ENCODE measurements at regions not wholly inside any gene's neighbourhood (a gene's known extent, or its start where the extent isn't known, plus 50 kb on each side); places are given as distances from the start of the nearest gene placed in this dataset.

DNA sequence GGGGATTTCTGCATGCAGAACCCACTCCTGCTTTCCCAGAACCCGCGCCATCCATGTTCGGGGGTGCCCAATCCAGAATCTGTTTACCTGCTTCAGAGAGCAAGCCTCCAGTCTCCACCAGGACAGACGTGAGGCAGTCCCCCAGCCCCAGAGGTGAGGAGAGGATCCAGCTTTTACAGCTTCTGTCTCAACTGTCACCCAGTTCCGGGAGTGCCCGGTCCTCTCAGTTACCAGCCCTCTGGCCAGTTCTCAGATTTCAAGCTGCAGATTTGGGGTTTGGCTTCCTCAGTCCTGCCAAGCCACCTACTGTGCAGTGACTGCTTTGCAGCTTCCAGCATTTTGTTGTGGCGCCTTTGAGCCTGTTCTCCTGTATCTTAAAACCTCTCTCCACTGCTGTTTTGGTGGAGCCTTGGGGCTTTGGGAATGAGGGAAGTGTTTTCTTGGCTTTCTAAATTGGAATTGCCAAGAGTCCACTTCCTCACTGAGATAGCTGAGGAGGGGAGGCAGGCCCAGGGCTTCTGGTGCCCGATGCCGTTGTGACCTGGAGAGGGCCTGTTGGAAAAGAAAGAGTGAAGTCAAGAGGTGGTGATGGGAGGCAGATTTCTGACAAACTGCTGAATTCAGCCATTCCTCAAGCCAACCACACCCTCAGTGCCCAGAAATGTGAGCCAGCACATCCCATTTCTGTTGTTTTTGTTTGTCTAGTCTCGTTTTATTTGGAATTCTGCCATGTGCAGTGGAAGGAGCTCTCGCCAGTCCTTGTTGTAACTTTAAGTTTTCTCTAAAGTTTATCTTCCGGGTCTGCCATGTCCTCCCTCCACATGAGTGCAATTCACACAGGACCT is 513.4 kb downstream of the TBC1D22A start:
- peak; percentile 8 for DNase-seq (ENCODE audit: low spot score)

DNA sequence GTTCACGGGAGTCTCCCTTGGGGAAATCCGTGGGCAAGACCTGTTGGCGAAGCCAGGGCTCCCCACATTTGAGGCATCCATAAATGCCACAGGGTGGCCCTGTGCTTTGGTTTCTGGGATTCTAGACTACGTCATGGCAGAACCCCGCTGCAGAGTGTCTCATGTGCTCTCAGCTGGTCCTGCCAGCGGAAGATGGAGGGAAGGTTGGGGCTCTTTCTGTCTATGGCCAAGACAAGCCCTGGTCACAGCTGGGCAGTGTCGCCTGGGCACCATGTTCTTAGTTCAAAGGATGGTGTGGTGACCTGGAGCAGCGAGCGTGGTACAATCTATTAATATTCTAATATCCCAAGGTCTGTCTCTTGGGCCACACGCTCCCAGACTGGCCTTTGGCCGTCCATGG is 511.7 kb downstream of the TBC1D22A start:
- no peak for DNase-seq (ENCODE audit: low spot score)

DNA sequence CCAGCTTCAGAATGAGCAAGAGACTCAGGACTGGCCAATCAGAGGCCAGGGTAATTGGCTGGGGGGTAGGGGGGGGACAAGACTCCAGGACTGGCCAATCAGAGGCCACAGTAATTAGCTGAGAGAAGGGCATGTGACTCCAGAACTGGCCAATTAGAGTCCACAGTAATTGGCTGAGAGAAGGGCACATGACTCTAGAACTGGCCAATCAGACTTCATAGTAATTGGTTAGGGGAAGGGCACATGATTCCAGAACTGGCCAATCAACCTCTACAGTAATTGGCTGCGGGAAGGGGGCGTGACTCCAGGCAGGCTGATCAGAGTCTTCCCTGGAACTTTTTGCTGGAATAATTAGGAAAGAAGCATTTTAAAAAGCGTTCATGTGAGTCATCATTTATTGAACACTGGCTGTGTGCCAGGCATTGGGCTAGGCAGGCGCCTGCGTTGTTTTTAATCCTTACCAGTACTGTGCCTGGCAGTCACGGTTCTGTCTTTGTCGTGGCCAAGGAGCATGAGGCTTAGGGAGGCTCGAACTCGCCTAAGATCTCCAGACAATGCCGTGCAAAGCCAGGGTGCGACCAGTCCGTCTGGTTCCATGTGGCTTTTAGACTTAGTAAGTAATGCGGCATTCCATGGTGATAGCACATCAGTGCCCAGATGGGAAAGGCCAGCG is 508.1 kb downstream of the TBC1D22A start:
- DNase-seq (ENCODE audit: low spot score): no peak

DNA sequence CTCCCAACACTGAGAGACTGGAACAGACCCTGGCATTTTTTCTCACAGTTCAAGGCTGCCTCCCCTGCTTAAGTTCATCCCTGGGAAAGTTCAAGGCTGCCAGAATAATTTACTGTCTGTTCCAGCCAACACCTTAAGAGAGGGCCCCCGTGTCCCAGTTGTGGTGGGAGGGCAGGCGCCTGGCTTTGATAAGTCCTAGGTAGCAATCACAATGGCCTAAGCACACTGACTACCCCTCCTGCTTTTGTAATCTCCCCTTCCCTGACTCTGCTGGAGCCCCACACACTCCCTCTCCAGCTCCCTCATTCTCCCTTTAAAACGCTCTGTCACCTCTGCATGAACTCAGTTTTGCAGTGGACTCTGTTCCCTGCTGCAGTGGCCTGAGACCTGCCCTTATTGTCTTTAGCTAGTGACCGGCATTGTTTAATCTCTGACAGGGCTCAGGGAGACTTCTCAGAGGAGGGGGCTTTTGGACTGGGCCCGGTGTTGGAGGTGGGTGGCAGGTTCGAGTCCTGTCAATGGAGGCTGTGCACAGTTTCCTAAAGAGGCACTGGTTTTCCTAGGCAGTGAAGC is 507.2 kb downstream of the TBC1D22A start:
- no peak for DNase-seq (ENCODE audit: low spot score)

DNA sequence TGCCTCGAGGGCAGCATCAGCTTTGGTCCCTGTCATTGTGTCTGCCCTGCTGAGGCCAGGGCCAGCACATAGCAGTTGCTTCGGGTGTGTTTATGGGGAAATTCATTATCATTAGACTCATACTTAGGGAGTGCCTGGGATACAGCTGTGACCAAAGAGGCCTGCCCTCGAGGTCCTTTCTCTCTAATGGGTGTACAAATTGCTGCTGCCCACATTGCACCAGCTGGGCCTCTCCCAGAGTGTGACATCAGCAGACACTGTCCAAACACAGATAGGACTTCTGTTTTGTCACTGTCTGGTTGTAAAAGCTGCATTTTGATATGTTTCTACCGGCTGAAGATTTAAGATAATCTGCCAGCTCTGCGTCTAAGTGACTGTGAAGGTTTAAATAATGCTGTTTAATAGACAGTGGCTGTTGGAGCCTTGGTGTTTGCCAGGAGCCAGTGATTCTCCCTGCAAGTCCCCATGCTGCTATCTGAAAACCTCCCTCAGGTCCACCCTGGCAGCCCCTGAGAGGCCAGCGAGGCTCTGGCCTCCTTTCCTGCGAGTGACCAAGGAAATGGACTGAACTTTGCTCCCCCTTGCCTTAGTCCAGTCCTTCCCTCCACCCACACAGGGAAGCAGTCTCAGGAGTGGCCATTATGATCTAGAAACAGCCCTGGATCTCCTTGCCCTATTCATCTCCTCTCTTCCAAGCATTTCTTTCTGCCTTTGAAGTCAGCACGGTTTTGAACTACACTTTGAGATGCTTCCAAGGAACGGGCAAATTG is 505.2 kb downstream of the TBC1D22A start:
- DNase-seq (ENCODE audit: low spot score): peak; percentile 5

DNA sequence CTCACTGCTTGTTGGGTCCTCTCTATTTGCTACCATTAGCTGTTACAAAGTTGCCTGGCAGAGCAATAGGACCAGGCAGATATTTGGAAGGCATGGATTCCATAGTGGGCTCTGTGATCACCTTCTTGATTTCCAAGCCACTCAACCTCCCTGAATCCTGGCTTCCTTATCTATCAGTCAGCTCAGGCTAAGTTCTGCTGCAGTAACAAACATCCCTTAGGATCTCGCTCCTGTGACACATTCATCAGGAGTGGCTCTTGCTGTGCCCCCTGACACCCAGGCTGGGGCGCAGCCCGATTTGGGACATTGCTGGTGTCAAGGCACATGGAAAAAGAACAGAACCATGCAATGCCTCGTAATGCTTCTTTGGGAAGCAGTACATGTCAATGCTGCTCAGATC is 503.9 kb downstream of the TBC1D22A start:
- no peak for DNase-seq (ENCODE audit: low spot score)

DNA sequence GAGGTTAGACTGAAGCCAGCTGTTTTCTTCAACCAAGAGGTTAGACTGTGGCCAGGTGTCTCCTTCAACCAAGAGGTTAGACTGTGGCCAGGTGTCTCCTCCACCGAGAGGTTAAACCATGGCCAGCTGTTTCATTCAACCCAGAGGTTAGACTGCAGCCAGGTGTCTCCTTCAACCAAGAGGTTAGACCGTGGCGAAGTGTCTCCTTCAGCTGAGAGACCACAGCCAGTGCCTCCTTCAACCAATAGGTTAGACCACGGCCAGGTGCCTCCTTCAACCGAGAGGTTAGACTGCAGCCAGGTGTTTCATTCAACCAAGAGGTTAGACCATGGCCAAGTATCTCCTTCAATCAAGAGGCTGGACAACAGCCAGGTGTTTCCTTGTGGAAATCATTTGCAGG is 498.1 kb downstream of the TBC1D22A start:
- no peak for DNase-seq (ENCODE audit: low spot score)

DNA sequence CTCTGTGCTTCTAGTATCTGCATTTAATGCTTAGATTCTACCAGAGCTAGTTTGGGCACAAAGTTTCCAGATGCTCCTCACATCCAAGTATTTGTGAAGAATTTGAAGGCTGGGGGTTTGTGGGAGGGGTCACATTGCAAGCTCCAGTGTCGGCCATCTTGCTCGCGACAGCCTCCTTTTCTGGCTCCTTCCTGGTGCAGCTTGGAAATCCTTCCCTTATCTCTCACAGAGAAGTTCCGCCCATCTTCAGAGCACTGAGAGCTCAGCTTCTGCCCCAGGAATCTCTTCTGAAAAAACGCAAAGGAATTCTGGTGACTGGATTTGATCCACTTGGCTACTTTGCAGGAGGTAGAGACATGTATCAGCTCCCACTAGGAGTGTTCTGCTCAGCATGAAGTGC is 497.5 kb downstream of the TBC1D22A start:
- DNase-seq (ENCODE audit: low spot score): no peak

DNA sequence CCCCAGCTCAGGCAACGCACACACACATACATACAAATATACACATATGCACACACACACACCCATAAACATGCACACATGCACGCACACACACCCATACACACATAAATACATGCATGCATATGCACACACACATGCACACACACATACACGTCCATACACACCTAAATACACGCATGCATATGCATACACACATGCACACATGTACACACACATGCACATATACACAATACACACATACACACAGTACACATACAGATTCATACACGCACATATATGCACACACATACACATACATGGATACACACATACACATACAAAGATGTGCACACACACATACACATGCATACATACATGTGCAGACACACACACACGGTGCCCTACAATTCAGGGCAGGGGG is 496.6 kb downstream of the TBC1D22A start:
- no peak for DNase-seq (ENCODE audit: low spot score)

DNA sequence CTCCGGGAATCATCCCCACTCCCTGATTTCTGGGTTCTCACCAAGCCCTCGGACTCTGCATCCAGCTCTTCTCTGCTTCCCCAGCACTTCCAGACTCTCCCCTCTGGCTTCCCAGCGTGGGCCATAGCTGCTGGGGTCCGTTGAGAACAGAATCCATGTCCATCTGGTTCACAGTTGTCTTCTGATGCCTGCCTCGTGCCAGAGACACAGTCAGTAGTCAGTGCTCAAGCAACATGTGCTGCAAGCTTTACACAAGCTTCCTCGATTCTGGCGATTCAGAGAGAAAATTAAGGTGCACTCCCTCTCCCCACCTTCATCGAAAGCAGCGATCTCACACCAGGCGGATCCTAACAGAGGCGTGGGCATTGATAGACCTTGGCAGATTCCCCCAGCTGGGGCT is 495.5 kb downstream of the TBC1D22A start:
- DNase-seq (ENCODE audit: low spot score): no peak

DNA sequence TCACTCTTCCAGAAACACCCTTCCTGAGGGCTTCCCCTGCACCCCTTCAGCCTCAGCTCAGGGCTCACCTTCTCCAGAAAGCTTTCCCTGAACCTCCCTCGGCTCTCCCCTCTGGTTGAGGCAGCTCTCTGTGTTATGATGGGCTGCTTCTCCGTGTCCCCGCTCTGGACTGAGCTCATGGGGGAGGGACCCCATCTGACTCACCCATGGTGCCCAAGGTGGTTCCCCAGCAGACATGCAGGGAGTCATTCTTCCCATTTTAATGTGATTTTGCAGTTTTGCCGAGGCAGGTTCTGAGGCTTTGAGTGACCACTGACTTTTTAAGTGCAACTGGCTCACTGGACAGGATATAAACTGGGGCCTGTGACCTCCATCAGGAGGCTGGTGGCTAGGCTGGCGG is 495.1 kb downstream of the TBC1D22A start:
- DNase-seq (ENCODE audit: low spot score): no peak

DNA sequence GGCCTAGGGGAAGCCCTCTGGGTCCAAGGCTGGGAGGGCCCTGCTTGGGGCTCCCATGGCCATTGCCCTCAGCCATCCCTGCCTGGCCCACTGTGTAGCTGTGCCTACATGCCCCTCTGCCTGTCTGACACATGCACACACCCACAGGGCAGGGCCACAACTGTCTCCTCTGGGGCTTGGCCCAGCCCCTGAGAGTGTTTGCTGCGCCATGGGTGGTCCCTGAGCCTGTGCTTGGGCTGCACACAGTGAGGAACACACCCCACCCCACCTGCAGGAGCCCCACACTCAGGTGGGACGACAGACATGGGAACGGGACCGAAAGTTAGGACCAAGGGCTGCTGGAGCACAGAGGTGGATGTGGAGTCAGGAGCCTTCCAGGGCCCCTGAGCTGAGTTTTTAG is 489.5 kb downstream of the TBC1D22A start:
- no peak for DNase-seq (ENCODE audit: low spot score)

DNA sequence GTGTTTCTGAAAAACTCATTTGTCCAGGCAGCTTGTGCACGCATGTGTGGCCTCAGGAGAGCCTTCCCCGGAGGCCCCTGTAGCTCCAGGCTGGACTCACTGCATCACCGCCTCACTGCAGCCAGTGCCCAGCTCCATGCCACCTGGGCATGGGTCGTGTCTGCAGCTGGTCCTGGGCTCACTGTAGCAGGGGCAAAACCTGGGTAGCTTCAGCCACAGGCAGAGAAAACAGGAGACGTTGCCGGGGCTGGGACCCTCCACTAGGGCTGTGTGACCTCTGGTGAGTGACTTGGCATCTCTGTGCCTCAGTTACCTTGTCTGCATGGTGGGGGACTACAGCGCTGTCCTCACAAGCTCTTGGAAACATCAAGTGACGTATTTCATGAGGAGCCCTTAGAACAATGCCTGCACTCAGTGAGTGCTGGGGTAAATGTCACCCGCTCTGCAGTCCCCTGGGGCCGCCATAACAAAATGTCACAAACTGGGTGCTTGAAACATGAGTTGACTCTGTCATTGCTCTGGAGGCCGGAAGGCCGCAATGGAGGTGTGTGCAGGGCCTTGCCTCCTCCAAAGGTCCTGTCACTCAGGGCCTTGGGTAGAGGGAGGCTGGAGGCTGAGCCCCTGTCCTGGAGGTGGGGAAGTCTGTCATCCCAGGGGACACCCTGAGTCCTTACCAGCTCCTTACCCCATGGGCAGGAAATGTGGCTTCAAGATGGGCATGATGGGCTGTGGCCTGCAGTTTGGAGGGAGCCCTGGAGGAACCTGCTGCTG is 488.7 kb downstream of the TBC1D22A start:
- DNase-seq (ENCODE audit: low spot score): no peak

DNA sequence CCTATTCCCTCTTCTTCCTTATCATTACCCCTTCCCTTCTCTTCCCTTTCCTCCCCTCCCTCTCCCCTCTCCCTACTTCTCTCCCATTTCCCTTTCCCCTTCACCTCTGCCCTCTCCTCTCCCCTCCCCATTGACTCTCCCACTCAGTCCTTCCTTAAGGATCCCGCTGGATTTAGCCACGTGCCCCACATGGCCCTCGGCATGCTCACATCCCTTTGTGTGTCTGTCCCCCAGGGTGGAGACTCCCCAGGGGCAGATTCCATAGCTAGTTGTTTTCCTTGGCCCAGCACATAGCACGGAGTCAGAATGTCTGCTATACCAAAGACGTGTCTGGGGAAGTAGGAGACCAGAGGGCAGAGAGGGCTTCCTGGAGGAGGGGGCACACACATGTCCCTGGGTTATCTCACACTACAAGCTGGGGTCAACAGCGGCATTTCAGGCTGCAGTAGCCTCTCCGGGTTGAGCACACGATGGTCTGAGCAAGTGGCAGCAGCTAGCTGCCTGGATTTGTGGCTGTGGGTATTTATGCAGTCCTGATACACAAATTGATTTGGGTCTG is 487.0 kb downstream of the TBC1D22A start:
- DNase-seq (ENCODE audit: low spot score): no peak

DNA sequence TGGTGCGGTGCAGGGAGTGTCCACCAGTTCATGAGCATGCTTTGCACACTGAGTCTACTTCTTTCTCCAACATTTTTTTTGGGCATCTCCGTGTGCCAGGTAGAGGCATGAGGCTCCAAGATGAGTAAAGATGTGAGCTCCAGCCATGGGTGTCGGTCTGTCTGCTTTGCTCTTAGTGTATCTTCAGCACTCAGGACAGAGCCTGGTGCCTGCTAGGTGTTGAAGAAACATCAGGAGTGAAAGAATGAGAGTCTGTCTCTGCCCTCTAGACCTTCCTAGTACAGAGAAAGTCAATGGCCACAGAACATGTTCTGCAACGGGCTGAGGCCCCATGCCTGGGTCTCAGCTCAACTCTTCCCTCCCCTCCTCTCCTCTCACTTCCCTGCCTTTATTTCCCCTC is 486.5 kb downstream of the TBC1D22A start:
- DNase-seq (ENCODE audit: low spot score): no peak

DNA sequence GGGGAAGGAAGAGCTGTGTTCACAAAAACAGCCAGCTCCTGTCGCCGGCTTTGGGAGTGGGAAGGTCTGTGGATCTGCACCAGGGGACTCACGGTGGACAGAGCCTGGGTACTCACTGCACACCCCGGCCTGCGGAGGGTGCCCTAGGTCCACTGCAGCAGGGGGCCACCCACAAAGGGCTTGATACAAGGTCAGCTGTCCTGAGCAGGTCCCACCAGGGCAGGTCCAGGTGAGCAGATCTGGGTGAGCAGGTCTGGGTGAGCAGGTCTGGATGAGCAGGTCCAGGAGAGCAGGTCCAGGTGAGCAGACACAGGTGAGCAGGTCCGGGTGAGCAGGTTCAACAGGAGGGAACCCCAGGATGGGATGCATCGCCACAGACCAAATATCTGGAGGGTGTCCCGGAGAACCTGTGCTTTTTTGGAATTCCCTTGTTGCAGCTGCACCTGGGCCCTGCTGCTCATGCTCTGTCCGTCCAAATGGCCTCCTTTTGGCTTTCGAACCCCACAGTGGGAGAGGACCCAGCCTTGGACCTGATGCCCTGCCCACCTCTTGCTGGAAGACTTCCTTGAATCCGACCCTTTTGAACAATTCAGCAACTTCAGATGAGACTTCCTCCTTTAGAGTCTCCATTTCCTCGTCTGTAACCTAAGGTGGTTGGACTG is 485.3 kb downstream of the TBC1D22A start:
- no peak for DNase-seq (ENCODE audit: low spot score)

DNA sequence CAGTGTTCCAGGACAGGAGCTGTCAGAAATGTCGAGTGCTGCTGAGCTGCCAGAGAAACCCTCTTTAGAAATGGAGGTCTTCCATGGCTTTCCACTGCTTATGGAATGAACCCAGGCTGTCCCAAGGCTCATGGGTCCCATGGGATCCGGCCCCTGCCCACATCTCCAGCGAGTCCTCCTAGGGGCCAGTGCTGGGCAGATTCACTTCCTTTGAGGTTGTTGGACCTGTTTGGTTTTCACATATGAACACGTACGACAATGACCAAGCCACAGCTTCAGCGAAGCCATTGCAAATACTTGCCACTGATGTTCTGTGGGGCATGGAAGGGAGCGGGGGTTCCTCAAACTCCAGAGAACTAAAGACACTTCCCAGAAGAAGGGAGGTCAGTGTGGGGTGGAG is 483.3 kb downstream of the TBC1D22A start:
- no peak for DNase-seq (ENCODE audit: low spot score)

DNA sequence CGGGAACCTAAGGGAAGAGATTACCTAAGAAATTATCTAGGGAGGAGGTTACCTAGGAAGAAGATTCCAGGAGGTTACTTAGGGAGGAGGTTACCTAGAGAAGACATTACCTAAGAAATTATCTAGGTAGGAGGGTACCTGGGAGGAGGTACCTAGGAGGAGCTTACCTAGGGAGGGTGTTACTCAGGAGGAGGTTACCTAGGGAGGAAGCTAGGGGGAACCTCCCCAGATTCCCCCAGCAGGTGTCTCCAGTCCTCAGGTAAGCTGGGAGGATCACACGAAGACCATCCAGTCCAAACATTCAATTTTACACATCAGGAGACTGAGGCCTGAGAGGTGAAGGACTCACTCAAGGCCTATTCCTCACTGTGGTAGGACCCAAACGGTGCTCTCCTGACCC is 482.8 kb downstream of the TBC1D22A start:
- no peak for DNase-seq (ENCODE audit: low spot score)

DNA sequence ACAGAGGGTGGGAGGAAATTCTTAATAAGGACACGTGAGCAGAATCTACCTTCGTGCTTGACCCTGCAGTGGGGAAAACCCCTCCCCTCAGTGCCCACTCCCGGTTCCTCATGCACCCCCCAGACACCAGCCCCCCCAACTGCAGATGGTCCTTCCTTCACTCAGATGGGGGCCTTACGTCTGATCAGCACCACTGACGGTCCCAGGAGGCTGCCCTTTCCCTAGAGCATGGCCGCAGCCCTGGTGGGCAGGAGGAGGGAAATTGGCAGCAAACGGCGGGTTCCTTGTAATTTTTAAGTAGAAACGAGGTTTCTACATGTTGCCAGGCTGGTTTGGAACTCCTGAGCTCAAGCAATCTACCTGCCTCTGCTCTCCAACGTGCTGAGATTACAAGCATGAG is 477.7 kb downstream of the TBC1D22A start:
- no peak for DNase-seq (ENCODE audit: low spot score)

DNA sequence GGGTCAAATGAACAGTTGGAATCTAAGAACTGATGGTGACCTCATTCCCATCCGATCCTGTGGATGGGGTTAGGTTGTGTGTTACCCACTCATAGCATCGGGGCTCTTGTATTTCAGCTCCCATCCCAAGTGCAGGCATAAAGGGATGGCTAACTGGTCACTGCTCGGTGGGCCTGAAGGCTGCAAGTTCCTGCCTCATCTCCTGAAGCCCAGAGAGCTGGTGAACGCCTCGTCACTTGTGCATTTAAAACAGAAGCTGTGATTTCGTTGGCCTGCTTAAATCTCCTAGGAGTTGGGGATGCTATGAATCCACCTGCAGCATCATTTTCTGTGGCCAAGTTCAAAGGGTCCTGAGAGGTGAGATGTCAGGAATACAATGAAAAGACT is 477.0 kb downstream of the TBC1D22A start:
- DNase-seq (ENCODE audit: low spot score): no peak

Measured in umbilical cord (tissue), 1 donor.